ENCODE measurements at regions not wholly inside any gene's neighbourhood (a gene's known extent, or its start where the extent isn't known, plus 50 kb on each side); places are given as distances from the start of the nearest gene placed in this dataset.

DNA sequence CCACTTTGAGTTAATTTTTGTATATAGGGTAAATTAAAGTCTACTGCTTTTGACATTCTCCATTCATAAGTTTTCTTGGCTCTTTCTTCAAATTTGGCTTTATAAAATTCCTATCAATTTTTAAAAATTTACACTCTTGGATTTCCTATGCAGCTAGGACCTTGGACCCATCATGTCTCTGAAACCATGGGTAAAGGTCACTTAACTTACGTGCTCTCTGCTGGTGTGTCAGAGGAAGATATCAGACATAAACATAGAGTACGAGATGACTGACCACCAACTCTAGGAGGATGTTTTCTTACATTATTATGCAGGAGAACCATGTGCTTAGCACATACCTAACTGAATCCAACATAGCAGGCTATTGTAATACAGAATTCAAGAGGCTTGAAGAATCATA lies 62.5 kb upstream of the C1GALT1C1 start:
- TF ChIP-seq POLR2AphosphoS5 (IDR thresholded peaks at IDR 0.05): no peak
- TF ChIP-seq, protein P1, sequence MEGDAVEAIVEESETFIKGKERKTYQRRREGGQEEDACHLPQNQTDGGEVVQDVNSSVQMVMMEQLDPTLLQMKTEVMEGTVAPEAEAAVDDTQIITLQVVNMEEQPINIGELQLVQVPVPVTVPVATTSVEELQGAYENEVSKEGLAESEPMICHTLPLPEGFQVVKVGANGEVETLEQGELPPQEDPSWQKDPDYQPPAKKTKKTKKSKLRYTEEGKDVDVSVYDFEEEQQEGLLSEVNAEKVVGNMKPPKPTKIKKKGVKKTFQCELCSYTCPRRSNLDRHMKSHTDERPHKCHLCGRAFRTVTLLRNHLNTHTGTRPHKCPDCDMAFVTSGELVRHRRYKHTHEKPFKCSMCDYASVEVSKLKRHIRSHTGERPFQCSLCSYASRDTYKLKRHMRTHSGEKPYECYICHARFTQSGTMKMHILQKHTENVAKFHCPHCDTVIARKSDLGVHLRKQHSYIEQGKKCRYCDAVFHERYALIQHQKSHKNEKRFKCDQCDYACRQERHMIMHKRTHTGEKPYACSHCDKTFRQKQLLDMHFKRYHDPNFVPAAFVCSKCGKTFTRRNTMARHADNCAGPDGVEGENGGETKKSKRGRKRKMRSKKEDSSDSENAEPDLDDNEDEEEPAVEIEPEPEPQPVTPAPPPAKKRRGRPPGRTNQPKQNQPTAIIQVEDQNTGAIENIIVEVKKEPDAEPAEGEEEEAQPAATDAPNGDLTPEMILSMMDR (IDR thresholded peaks at IDR 0.05): no peak
- TF ChIP-seq POLR2A (IDR thresholded peaks at IDR 0.05): no peak
- TF ChIP-seq EP300 (IDR thresholded peaks at IDR 0.05): no peak

All from upper lobe of left lung (tissue), 4 donors.